Glutamatergic neuron (in vitro differentiated cells): ENCODE measurements at regions not wholly inside any gene's neighbourhood (a gene's known extent, or its start where the extent isn't known, plus 50 kb on each side); places are given as distances from the start of the nearest gene placed in this dataset.

ENCODE experiments used
- DNase-seq: peaks from one replicate; pipeline ENCODE4 v3.0.0; 2022
- H3K27ac Mint-ChIP-seq: one replicate; pipeline ENCODE4 v1.8.0; 2020; ENCODE audit warnings: mild to moderate bottlenecking, mixed read lengths, inconsistent platforms; ENCODE audit not compliant: unreplicated experiment
- H3K27me3 Mint-ChIP-seq: one replicate; pipeline ENCODE4 v1.8.0; 2020; ENCODE audit warnings: mild to moderate bottlenecking, moderate library complexity, mixed read lengths, inconsistent platforms; ENCODE audit not compliant: unreplicated experiment
- H3K36me3 Mint-ChIP-seq: one replicate; pipeline ENCODE4 v1.8.0; 2020; ENCODE audit warnings: mild to moderate bottlenecking, mixed read lengths, inconsistent platforms; ENCODE audit not compliant: unreplicated experiment
- H3K4me1 Mint-ChIP-seq: one replicate; pipeline ENCODE4 v1.8.0; 2020; ENCODE audit warnings: mild to moderate bottlenecking, low read depth, mixed read lengths, inconsistent platforms; ENCODE audit not compliant: unreplicated experiment
- H3K4me3 Mint-ChIP-seq: one replicate; pipeline ENCODE4 v1.8.0; 2020; ENCODE audit warnings: mild to moderate bottlenecking, mixed read lengths, inconsistent platforms; ENCODE audit not compliant: unreplicated experiment
- H3K9me3 Mint-ChIP-seq: one replicate; pipeline ENCODE4 v1.8.0; 2020; ENCODE audit warnings: mild to moderate bottlenecking, moderate library complexity, mixed read lengths, inconsistent platforms; ENCODE audit not compliant: unreplicated experiment
- CTCF ChIP-seq: fragments of 200-600 bp; sonication (generic); IDR thresholded peaks from one replicate; pipeline ENCODE4 v1.5.0; 2021; ENCODE audit not compliant: partially characterized antibody, unreplicated experiment

GRCh38 chr19:28042516-28042915, 1170.4 kb downstream of the UQCRFS1 start:
- H3K27ac Mint-ChIP-seq: no peak overlapping the region
- H3K9me3 Mint-ChIP-seq: peaks cover 3% of the 10 kb centered on the region
- no peak overlapping the region for H3K4me3 Mint-ChIP-seq
- H3K36me3 Mint-ChIP-seq: no peaks in the 10 kb centered on the region
- no peak for TF ChIP-seq CTCF
- DNase-seq: no peak
- peaks cover 3% of the 10 kb centered on the region for H3K27me3 Mint-ChIP-seq
- H3K4me1 Mint-ChIP-seq: no peaks in the 10 kb centered on the region

- H3K27ac Mint-ChIP-seq: no peak overlapping the region
- H3K36me3 Mint-ChIP-seq: no peaks in the 10 kb centered on the region
- no peak for TF ChIP-seq CTCF
- H3K9me3 Mint-ChIP-seq: peaks cover 3% of the 10 kb centered on the region
- DNase-seq: no peak
- H3K4me3 Mint-ChIP-seq: no peak overlapping the region
- no peaks in the 10 kb centered on the region for H3K4me1 Mint-ChIP-seq
- peaks cover 3% of the 10 kb centered on the region for H3K27me3 Mint-ChIP-seq
Measured at GRCh38 chr19:28039677-28040381, 1173.1 kb downstream of the UQCRFS1 start.

GRCh38 chr19:28037186-28037585, 1175.8 kb downstream of the UQCRFS1 start:
- Mint-ChIP-seq H3K4me1 (no peaks in the 10 kb centered on the region), H3K27me3 (no peaks in the 10 kb centered on the region), H3K4me3 (no peak overlapping the region), H3K9me3 (peaks cover 3% of the 10 kb centered on the region), H3K36me3 (no peaks in the 10 kb centered on the region), H3K27ac (no peak overlapping the region)
- DNase-seq: no peak
- TF ChIP-seq CTCF: no peak

- Mint-ChIP-seq H3K4me1 (no peaks in the 10 kb centered on the region), H3K36me3 (no peaks in the 10 kb centered on the region), H3K27me3 (no peaks in the 10 kb centered on the region), H3K4me3 (no peak overlapping the region), H3K9me3 (peaks cover 3% of the 10 kb centered on the region), H3K27ac (no peak overlapping the region)
- DNase-seq: no peak
- TF ChIP-seq CTCF: no peak
Measured at GRCh38 chr19:28036486-28036885, 1176.5 kb downstream of the UQCRFS1 start.

- peaks cover 3% of the 10 kb centered on the region for H3K9me3 Mint-ChIP-seq
- no peak overlapping the region for H3K27ac Mint-ChIP-seq
- no peaks in the 10 kb centered on the region for H3K36me3 Mint-ChIP-seq
- no peak overlapping the region for H3K4me3 Mint-ChIP-seq
- no peak for DNase-seq
- TF ChIP-seq CTCF: no peak
- H3K27me3 Mint-ChIP-seq: no peaks in the 10 kb centered on the region
- H3K4me1 Mint-ChIP-seq: no peaks in the 10 kb centered on the region
Measured at GRCh38 chr19:28034936-28035335, 1178.0 kb downstream of the UQCRFS1 start.
